GM23338 (cell line): ENCODE measurements at regions not wholly inside any gene's neighbourhood (a gene's known extent, or its start where the extent isn't known, plus 50 kb on each side); places are given as distances from the start of the nearest gene placed in this dataset.

ENCODE experiments used
- ATAC-seq: fragments of 200-7000 bp; cut with Tn5 transposase; 3 replicates; pipeline ENCODE4 v1.9.1; 2020
- DNase-seq: peaks from one replicate; pipeline ENCODE4 v3.0.0-alpha.2; 2015; ENCODE audit warnings: low spot score
- H2AFZ ChIP-seq: fragments of 200-600 bp; sonication (generic); 2 replicates; pipeline ENCODE4 v1.8.0; 2016; ENCODE audit warnings: antibody characterized with exemption, mild to moderate bottlenecking, moderate library complexity
- H3F3A ChIP-seq: fragments of 200-600 bp; sonication (generic); replicated peaks from 2 replicates; pipeline ENCODE4 v1.8.0; 2017; ENCODE audit warnings: antibody characterized with exemption, mixed run types, low read depth
- H3K27ac ChIP-seq: fragments of 200-600 bp; sonication (generic); 2 replicates; pipeline ENCODE4 v1.6.1; 2016; ENCODE audit warnings: low read depth
- H3K27me3 ChIP-seq: fragments of 200-600 bp; sonication (generic); 2 replicates; pipeline ENCODE4 v1.8.0; 2016; ENCODE audit warnings: mild to moderate bottlenecking, mixed run types, moderate library complexity; ENCODE audit not compliant: insufficient read depth
- H3K36me3 ChIP-seq: fragments of 200-600 bp; sonication (generic); 2 replicates; pipeline ENCODE4 v1.8.0; 2016; ENCODE audit warnings: mild to moderate bottlenecking; ENCODE audit not compliant: insufficient read depth
- H3K4me1 ChIP-seq: fragments of 200-600 bp; sonication (generic); 2 replicates; pipeline ENCODE4 v1.8.0; 2016; ENCODE audit warnings: mild to moderate bottlenecking, moderate library complexity; ENCODE audit not compliant: insufficient read depth
- H3K4me2 ChIP-seq: fragments of 200-600 bp; sonication (generic); 2 replicates; pipeline ENCODE4 v1.7.1; 2017; ENCODE audit warnings: mixed run types
- H3K4me3 ChIP-seq: fragments of 200-600 bp; sonication (generic); 2 replicates; pipeline ENCODE4 v1.6.1; 2016; ENCODE audit warnings: mixed run types
- H3K79me2 ChIP-seq: fragments of 200-600 bp; sonication (generic); replicated peaks from 2 replicates; pipeline ENCODE4 v1.8.0; 2017; ENCODE audit warnings: mild to moderate bottlenecking; ENCODE audit not compliant: insufficient read depth
- H3K9me2 ChIP-seq: fragments of 200-600 bp; sonication (generic); 2 replicates; pipeline ENCODE4 v1.8.0; 2017; ENCODE audit not compliant: insufficient read depth
- H4K20me1 ChIP-seq: fragments of 200-600 bp; sonication (generic); replicated peaks from 2 replicates; pipeline ENCODE4 v1.8.0; 2017; ENCODE audit warnings: mild to moderate bottlenecking; ENCODE audit not compliant: insufficient read depth
- H3K27ac Mint-ChIP-seq: 2 replicates; pipeline ENCODE4 v1.8.0; 2020; ENCODE audit warnings: inconsistent platforms, mild to moderate bottlenecking, moderate library complexity, mixed read lengths
- H3K27me3 Mint-ChIP-seq: 3 replicates; pipeline ENCODE4 v1.8.0; 2022; ENCODE audit warnings: low read depth, mild to moderate bottlenecking, moderate library complexity, mixed read lengths, inconsistent platforms; ENCODE audit not compliant: insufficient read depth, poor library complexity
- H3K36me3 Mint-ChIP-seq: 3 replicates; pipeline ENCODE4 v1.8.0; 2021; ENCODE audit warnings: low read depth, mild to moderate bottlenecking, inconsistent platforms, moderate library complexity, mixed read lengths
- H3K4me1 Mint-ChIP-seq: 3 replicates; pipeline ENCODE4 v1.8.0; 2020; ENCODE audit warnings: mild to moderate bottlenecking, inconsistent platforms, mixed read lengths
- H3K4me3 Mint-ChIP-seq: 3 replicates; pipeline ENCODE4 v1.8.0; 2021; ENCODE audit warnings: moderate library complexity, mild to moderate bottlenecking, inconsistent platforms, mixed read lengths
- H3K9me3 Mint-ChIP-seq: 3 replicates; pipeline ENCODE4 v1.8.0; 2020; ENCODE audit warnings: moderate library complexity, mild to moderate bottlenecking, inconsistent platforms, mixed read lengths
- CREB1 ChIP-seq: fragments of 250-450 bp; sonication (Bioruptor Pico); IDR thresholded peaks from 2 replicates; pipeline ENCODE4 v1.5.0; 2020; ENCODE audit warnings: low read depth, mild to moderate bottlenecking, moderate library complexity
- ETS1 ChIP-seq: IDR thresholded peaks from 2 replicates; pipeline ENCODE4 v1.6.1; 2016; ENCODE audit warnings: antibody characterized with exemption
- EZH2 ChIP-seq: fragments of 200-600 bp; sonication (generic); IDR thresholded peaks from one replicate; pipeline ENCODE4 v1.8.0; 2017; ENCODE audit warnings: antibody characterized with exemption, mild to moderate bottlenecking, low read depth; ENCODE audit not compliant: unreplicated experiment
- EZH2phosphoT487 ChIP-seq: fragments of 200-600 bp; sonication (generic); IDR thresholded peaks from one replicate; pipeline ENCODE4 v1.8.1; 2018; ENCODE audit warnings: antibody characterized with exemption; ENCODE audit not compliant: unreplicated experiment
- JUNB ChIP-seq: IDR thresholded peaks from one replicate; pipeline ENCODE4 v1.6.1; 2016; ENCODE audit warnings: antibody characterized with exemption; ENCODE audit not compliant: unreplicated experiment
- NANOG ChIP-seq: IDR thresholded peaks from 2 replicates; pipeline ENCODE4 v1.6.1; 2016; ENCODE audit warnings: antibody characterized with exemption, borderline replicate concordance
- POLR2AphosphoS5 ChIP-seq: IDR thresholded peaks from 2 replicates; pipeline ENCODE4 v1.6.1; 2016; ENCODE audit warnings: antibody characterized with exemption, low read depth
- REST ChIP-seq: IDR thresholded peaks from one replicate; pipeline ENCODE4 v1.6.1; 2018; ENCODE audit warnings: antibody characterized with exemption; ENCODE audit not compliant: unreplicated experiment
- STAT1 ChIP-seq: IDR thresholded peaks from one replicate; pipeline ENCODE4 v1.6.1; 2016; ENCODE audit warnings: antibody characterized with exemption; ENCODE audit not compliant: unreplicated experiment
- ZNF114 ChIP-seq: fragments of 250-450 bp; sonication (Bioruptor Pico); IDR thresholded peaks from 2 replicates; pipeline ENCODE4 v1.5.0; 2020; ENCODE audit warnings: mild to moderate bottlenecking, moderate library complexity
- ZNF331 ChIP-seq: fragments of 250-450 bp; sonication (Bioruptor Pico); IDR thresholded peaks from 2 replicates; pipeline ENCODE4 v1.5.0; 2020; ENCODE audit warnings: low read depth, mild to moderate bottlenecking, moderate library complexity
- ZNF462 ChIP-seq: fragments of 250-450 bp; sonication (Bioruptor Pico); IDR thresholded peaks from 2 replicates; pipeline ENCODE4 v1.5.0; 2020; ENCODE audit warnings: mild to moderate bottlenecking, moderate library complexity

DNA sequence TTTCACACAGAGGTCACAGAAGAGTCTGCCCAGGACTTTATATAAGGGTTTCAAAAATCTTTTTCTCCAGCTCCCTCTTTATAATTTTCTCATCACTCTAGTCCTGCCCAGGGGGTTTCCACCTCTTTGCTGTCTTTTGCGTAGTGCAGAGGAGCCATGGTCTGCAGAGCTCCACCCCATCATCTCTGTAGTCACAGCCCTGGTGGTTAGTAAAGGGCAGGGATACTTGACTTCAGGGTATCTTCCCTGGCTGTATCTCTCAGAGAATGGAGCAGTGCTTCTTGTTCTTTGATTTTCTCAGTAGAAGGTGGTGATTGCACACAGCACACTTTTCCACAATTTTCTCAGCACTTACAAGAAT lies 900.6 kb upstream of the COX7C start:
- H3K9me2 ChIP-seq: no peaks in the 10 kb centered on the region
- no peak overlapping the region for H3K4me2 ChIP-seq
- no peak overlapping the region for H3K4me3 ChIP-seq
- no peak for TF ChIP-seq JUNB
- TF ChIP-seq STAT1: no peak
- TF ChIP-seq CREB1 (CRISPR knock-in tag): no peak
- no peaks in the 10 kb centered on the region for H3F3A ChIP-seq
- no peaks in the 10 kb centered on the region for H3K27me3 ChIP-seq
- H2AFZ ChIP-seq: no peak overlapping the region
- H3K4me1 ChIP-seq: no peaks in the 10 kb centered on the region
- H3K36me3 ChIP-seq: no peaks in the 10 kb centered on the region
- DNase-seq: no peak
- Mint-ChIP-seq H3K4me1 (no peaks in the 10 kb centered on the region), H3K27me3 (no peaks in the 10 kb centered on the region), H3K27ac (no peak overlapping the region), H3K36me3 (no peaks in the 10 kb centered on the region), H3K9me3 (no peaks in the 10 kb centered on the region), H3K4me3 (no peak overlapping the region)
- H3K79me2 ChIP-seq: no peaks in the 10 kb centered on the region
- no peak overlapping the region for H3K27ac ChIP-seq
- no peak; the same call in 2 of the 3 replicates for ATAC-seq
- H4K20me1 ChIP-seq: no peaks in the 10 kb centered on the region

GRCh38 chr5:85732185-85732584 lies 885.6 kb upstream of the COX7C start:
- no peaks in the 10 kb centered on the region for H3K4me1 Mint-ChIP-seq
- H3K27ac Mint-ChIP-seq: no peak overlapping the region
- Histone ChIP-seq H3K9me2 (peaks cover 10% of the 10 kb centered on the region; the same call in 1 of the 2 replicates), H3K79me2 (no peaks in the 10 kb centered on the region), H4K20me1 (no peaks in the 10 kb centered on the region), H3K36me3 (no peaks in the 10 kb centered on the region), H3K4me3 (no peak overlapping the region), H3K27me3 (no peaks in the 10 kb centered on the region), H3K4me2 (no peak overlapping the region), H3K4me1 (no peaks in the 10 kb centered on the region), H3F3A (no peaks in the 10 kb centered on the region), H2AFZ (no peak overlapping the region), H3K27ac (no peak overlapping the region)
- DNase-seq (no peak), ATAC-seq (no peak)
- peaks cover 3% of the 10 kb centered on the region; the same call in 2 of the 3 replicates for H3K36me3 Mint-ChIP-seq
- no peak overlapping the region for H3K4me3 Mint-ChIP-seq
- peaks cover 5% of the 10 kb centered on the region for H3K27me3 Mint-ChIP-seq
- H3K9me3 Mint-ChIP-seq: peaks cover 10% of the 10 kb centered on the region
- TF ChIP-seq NANOG (no peak), ETS1 (no peak), CREB1 (CRISPR knock-in tag) (no peak), STAT1 (no peak), JUNB (no peak), REST (no peak), EZH2phosphoT487 (no peak), ZNF331 (CRISPR knock-in tag) (no peak), POLR2AphosphoS5 (no peak), ZNF462 (CRISPR knock-in tag) (no peak), EZH2 (no peak), ZNF114 (CRISPR knock-in tag) (no peak)
